Glomerular endothelial cell (primary cell): ENCODE measurements at regions not wholly inside any gene's neighbourhood (a gene's known extent, or its start where the extent isn't known, plus 50 kb on each side); places are given as distances from the start of the nearest gene placed in this dataset.

Experiments
- DNase-seq: peaks from one replicate; pipeline ENCODE4 v3.0.0-alpha.2; 2011; ENCODE audit warnings: low read depth, low spot score; ENCODE audit errors: extremely low read depth

DNA sequence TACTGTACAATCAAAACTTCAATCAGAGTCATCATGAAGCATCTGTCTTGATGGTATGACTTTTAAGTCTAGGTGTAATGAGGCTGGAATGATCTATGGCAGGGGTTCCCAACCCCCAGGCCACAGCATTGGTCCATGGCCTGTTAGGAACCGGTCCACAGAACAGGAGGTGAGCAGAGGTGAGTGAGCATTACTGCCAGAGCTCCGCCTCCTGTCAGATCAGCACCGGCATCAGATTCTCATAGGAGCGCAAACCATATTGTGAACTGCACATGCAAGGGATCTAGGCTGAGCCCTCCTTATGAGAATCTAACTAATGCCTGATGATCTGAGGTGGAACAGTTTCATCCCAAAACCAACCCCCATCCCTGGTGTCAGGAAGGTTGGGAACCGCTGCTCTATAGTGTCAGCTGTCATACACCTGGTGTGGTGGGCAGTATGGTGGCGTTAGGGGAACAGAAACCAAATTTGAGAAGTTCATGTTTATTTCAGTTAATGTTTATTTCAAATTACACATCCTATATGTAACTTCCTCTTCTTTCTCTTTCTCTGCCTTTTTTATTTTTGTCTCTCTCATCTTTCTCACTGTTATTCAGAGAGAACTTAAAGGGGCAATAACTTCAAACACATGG, 432.6 kb downstream of the TNS3 start:
- DNase-seq: no peak

DNA sequence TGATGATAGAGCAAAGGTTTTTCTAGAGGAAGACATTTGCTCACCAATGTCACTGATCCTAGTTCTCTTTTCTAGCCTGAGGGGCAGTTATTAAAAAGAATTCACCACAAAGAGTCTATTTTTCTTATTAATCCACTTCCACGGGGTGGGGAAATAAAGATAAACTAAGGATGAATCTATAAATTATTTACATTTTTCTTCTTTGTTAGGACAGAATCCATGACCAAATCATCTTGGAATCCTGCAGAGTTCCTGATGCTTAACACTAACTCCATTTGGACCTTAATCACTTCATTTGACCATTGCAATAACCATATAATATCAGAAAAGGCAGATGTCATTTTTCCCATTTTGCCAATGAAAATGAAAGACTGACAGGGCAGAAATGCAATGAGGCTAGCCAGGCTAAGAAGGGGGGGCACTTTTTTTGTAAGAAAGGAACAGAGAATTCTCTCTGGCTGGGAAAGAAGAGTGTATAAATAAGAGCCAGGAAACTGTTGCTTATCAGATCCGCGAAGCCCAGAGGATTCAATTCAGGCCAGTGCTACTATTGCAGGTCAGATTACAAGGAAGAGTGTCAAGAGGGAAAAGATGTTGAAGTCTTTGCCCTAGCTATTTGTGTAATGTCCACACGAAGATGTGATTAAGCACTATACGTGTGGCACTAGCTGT, 433.2 kb downstream of the TNS3 start:
- DNase-seq: no peak

DNA sequence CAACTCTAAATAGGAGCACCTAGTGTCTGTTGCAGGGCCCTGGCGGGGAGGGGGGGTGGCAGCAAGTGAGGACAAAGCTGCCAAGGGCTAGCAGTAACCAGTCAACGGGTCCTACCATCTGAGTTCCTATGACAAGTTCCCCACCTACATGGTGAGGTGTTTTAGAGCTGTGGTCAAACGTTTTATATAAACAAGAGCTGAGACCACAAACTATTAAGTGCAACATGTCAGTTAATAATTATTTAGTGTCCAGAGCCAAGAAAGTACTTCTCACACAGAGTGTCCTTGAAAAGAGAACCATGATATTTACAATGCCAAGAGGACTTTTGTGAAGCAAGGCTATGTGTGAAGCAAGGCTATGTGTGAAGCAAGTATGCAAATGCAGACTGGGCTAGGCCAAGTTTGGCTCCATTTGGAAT, 434.7 kb downstream of the TNS3 start:
- no peak for DNase-seq

DNA sequence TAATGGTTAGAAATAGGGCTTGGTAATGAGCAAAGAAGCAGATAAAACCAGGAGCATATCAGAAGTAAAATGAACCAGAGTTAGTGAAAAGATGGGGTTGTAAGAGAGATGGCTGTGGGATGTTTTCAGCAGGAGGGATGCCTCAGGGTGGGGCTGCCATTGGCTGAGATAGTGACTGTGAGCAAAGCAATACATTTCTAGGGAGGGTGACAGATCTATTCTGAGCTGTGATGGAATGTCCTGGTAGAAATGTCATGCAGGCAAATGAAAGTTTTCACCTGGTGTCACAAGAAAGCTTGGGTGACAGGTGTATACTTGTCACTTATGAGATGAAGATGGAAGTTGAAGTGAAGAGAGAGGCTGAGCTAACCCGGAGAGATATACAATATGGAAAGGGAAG, 435.9 kb downstream of the TNS3 start:
- no peak for DNase-seq

DNA sequence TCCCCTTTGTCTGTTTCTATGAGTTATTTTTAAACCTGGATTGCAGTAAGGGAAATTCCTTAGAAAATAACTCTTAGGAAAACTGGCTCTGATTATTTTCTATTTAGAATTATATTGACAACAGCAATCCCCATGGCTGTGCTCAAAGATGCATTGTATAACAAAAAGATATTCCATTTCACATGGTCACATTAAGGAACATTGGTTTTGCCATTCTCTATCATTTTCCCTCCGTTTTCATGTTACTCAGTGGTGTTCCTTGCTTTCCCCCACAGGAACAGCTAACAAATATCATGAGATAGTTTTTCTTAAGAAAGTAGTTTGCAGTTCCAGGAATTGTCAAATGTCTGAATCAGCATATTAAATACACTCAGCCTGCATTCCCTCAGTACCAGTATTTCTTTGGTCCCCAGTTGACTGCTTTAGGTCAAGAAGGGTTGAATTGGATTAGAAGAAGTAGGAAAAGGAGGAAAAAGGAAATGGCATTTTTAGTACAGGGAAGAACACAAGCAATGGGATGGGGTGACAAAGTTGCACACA, 436.7 kb downstream of the TNS3 start:
- DNase-seq: no peak

DNA sequence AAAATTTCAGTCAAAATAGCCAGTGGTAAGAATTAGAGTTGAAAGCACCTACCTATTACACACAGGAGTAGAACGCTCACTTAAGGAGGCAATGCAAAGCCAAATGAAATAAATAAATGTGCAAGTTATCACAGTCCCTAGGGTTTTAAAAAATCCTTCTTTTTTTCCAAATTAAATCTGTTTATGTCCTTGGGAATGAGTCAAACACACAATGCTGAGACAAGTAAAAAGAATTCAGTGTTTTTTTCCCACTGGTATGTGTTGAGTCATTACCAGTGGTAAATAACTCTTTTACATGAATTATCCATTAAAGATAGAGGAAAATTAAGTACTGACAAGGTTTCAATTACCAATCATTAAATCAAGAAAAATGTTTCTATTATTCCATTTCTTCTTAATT, 438.6 kb downstream of the TNS3 start:
- DNase-seq: no peak

DNA sequence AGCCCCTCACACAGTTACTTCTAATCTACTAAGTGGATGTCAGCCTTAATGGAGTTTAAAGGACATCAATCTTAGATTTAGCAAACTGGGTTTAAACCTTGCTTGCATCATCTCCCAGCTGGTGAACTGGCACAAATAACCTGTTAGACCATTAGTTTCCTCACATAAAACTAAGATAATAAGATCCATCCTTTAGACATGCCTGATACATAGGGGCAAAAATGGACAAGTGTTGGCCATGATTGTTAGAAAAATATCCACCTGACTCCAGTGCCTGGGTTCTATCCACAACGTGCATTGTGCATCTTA, 439.1 kb downstream of the TNS3 start:
- no peak for DNase-seq

DNA sequence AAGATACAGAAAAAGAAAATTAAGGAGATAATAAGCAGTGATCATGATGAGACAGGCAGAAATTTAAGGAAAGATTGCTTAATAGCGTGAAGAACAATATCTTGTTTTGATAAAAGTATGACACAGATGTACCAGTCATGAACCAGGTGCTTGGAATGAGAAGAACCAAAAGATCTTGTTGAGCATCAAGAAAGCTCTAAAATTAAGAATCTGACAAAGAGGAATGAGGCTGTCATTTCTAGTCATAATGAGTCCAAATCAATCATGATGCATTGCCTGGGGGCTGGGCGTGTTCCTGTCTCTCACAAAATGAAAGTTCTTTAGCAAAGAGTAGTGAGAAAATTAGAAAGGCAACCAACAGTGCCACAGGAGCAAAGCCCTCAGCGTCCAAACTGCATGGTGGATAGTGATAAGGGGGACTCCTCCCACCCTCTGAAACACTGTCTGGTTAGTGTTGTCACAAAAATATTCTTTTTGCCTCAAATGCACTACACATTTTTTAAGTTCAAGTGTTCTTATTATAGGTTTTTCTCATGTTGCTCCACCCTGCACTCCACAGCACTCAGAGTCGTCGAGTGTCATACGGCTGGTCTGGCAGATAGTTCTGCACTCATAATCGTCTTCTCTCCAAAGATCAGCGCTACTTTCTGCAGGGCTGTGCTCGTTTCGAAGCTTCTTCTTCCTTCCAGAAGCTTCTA, 439.6 kb downstream of the TNS3 start:
- DNase-seq: no peak

DNA sequence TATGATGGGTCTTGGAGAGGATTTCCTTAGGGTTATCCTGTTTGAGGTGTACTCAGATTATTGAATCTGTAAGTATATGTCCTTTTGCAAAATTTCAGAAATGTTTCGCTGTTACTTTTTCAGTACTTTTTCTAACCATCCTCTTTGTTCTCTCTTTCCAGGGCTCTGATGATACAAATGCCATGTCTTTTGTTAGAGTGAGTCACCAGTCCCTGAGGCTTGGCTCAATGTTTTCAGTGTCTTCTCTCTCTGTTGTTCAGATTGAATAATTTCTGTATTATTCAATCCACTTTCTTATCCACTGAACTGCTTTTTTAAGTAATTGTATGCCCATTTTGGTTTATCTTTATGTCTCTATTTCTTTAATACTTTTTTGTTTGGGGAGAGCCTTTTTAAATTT, 449.4 kb downstream of the TNS3 start:
- DNase-seq: no peak

DNA sequence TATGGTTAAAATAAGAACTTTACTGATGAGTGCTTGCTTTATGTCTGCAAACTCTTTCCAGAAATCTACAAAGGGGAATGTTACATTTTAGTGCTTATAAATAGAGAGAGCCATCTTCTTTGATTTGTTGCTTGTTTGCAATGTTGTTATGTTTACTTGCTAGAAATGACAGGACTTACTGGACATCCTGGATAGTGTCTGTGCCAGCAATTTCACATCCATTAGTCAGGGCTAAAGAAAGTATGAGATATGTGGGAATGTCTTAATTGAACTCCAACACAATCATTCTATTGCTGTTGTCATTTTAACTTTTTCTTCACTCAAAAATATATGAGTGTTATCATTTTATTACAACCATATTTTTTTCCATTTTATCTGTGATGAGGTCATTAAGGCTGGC, 453.2 kb downstream of the TNS3 start:
- no peak for DNase-seq

DNA sequence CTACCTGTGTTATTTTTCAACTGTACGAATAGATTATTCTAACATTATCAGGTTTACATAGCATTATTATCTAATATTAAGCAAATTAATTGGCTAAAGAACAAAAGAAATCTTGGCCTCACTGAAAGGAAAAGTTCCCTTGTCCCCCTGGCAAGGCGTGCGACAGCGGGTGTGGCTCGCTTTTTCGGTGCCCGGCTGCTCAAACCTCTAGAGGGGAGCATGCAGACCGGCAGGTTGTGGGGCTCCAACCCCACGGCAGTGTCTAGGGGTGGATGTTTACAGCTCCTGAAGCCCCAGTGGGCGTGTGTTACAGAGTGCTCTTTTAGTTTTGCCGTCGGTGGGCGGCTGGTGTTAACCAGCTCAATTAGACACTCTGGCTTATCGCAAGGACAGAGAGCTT, 456.4 kb downstream of the TNS3 start:
- no peak for DNase-seq

DNA sequence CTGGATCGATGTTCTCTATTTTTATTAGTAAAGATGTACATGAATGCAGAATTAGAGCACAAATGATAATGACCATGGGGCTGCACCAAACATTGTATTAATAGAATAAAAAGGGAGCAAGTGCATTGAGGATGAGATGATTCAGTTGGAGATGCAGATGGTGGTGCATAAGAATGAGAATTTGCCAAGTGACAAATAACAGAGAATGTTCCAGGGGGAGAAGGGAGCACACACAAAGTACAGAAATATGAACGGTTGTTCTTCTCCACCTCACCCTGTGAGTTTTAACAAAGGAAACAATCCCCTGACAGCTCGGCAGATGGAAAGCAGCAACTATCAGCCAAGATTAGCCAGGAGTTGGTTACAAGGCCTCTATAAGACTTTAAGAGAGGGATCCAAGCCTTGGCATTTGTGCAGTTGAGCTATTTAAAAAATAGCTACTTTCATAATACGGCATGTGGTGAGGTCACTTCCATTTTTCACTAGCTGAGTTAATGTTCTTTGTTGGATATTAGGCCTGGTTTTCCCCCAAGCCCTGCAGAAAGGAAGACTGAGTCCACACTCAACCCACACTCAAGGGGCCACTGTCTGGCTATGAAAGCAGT, 462.5 kb downstream of the TNS3 start:
- DNase-seq: no peak

DNA sequence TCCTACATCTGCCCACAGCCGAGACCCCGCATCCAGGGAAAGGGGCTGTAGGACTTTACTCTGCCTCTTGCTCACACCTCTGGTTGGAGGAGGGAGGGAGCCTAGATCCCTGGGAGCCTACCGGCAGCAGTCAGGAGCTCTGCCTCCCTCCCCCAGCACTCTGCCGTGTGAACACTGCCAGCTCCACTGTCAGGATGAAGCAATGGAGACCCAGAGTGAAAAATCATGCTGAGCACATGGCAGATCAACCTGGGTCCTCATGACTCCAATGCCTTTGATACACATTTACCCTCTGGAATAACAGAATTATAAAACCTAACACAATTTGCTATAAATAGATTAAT, 477.7 kb downstream of the TNS3 start:
- DNase-seq: no peak

DNA sequence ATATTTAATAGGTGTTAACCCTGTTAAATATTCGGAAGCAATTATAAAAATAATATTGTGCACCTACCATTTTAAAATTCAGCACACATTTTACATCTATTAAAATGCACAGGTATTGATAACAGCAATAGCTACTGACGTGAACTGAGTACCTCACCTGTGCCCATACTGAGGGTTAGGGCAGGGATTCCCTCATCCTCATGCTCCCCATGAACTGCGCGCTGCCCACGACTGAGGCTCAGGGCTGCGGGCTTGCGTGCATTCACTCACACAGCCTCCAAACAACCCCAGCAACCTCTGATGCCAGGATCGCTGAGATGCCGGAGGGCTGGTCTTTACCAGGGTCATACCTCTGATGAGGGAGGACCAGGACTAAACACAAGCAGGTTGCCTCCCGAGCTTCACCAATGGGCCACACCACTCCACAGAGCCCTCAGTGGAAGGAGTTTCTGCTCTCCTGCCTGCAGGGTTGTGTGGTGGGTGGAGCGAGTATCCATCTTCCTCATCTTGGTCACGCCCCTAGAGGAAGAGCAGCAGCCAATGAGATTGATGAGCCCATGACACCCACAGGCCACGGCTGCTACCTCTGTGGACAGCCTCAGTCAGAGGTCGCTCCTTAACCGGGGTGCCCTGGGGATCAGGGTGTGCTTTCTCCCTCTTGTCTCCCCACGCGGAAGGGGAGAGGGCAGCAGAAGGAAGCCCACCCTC, 478.3 kb downstream of the TNS3 start:
- DNase-seq: no peak

DNA sequence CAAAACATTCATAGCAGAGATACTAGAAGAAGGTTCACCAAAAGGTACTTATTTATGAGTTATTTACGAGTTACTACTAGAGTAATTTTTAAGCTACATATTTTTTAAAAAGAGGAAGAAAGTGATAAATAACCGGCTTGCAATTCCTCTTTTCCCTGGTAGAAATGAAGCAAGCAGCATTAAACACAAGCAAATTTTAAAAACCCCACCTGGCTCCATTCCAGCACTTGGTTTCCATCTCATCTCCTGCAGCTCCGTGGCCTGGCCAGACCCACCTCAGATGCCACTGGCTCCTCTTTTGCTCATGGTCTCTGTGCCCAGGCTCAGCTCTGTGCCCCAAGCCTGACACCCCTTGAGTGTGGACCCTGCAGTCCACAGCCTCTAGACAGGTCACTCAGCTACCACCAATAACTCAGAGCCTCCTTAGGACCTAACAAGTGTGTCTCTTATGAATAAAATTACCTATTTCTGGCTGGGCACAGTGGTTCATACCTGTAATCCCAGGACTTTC, 479.5 kb downstream of the TNS3 start:
- DNase-seq: no peak

DNA sequence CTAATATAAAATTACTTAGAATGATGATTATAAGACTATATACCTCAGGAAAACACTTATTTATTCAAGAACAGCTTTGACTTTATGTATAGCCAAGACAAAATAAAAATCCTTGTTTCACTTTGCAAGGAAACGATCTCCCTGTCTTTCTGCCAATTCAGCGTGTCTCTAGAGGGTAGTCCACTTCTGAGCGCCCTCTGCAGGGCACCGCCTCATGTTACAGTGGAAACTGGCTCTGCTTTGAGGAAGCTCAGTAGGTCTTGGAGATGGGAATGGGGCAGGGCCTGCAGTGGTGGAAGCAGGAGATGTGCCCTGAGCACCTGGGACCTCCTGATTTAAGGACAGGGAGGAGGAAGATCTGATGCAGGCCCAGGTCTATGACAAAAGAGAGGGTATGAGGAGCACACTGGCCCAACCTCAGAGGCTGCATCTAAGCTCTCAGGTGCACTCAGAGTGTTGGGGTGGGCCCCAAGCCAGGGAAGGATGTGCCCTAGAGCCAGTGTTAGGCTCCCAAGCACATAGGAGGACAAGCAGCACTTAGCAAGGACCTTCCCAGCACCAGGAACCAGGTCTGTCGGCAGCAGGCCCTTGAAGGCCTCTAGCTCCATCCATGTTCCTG, 481.0 kb downstream of the TNS3 start:
- no peak for DNase-seq

DNA sequence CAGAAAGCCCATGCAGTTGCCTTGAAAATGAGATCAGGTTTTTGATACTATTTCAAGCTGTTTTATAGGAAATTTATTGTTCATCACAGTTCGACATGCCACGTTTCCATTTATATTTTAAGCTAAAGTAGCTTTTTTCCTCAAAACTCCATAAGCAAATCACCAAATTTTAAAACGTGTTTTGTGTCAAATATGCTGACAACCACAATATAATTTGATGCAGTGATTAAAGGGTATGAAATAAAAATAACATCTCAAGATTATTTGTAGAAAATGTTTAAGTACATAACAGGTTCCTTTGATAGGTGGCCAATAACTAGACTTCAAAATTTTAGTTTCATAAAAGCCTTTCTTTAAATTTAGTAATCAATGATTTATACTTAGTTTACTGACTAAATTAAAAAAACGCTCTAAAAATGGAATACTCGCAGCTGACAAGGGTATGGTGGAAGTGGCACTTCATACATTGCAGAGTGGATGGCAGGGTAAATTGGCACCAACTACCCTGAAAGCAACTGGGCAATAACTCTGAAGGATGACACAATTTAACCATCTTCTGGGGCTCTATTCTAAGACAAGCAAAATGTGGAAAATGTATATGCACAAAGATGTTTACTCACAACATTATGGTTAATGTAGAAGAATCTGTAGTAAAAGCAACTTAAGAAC, 481.6 kb downstream of the TNS3 start:
- no peak for DNase-seq

DNA sequence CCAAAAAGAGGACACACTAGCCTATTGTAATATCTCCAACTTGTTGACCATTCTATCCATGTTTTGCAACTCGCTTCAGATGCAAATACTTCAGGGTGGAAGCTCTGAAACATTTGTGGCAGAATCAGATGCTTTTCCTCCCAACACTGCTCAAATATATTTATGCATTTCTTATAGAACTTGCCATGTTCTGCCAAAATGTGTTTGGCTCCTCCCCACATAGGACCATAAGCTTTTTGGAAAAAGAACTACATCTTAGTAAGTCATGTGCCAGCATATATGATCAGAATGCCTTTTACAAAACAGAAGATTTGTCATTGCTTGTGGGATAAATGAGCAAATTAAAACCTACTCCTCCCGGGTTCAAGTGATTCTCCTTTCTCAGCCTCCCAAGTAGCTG, 484.5 kb downstream of the TNS3 start:
- DNase-seq: no peak

DNA sequence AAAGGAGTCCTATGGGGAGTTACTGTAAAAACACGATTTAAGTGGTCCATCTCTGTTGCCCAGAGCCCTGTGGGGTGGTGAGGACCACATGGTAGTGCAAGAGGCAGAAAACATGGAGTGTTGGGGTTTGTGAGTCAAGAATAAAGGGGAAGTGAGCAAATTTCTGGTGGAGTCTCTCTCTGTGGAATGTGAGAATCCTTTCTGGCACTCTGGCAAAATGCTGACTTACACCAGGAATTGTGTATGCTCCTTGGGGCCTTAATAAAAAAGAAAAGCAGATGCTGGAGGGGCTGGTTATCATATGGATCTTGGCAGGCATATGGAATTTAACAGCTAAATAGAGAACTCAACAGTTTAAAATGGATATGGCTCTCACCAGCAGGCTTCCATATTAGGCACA, 486.0 kb downstream of the TNS3 start:
- no peak for DNase-seq

DNA sequence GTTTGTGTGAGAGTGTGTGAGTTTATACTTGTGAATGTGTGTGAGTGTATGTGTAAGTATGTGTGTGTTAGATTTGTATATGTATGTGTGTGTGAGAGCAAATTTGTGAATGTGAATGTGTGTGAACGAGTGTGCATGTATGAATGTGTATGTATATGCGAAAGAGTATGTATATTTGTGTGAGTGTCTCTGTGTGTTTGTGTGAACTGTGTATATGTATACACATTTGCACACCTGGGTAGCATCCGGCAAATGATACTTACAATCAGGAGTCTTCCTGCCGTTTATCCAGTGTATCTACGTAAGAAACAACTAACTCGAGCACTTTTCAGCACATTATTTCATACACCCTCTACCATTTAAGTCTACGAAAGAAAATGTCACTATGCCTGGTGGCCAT, 487.4 kb downstream of the TNS3 start:
- DNase-seq: no peak
